ENCODE measurements at regions not wholly inside any gene's neighbourhood (a gene's known extent, or its start where the extent isn't known, plus 50 kb on each side); places are given as distances from the start of the nearest gene placed in this dataset.

GRCh38 chr2:8098476-8099266, 583.2 kb upstream of the ID2 start:
- TF ChIP-seq CTCF (IDR thresholded peaks at IDR 0.05) (no peak), POLR2A (IDR thresholded peaks at IDR 0.05; ENCODE audit: low read depth) (no peak)

Data from esophagus muscularis mucosa (tissue), 3 donors.